DMS 273 treated with DMSO at 0.1 percent for 48 hours (cell line): ENCODE measurements at regions not wholly inside any gene's neighbourhood (a gene's known extent, or its start where the extent isn't known, plus 50 kb on each side); places are given as distances from the start of the nearest gene placed in this dataset.
"Not testable (repeated sequence)": the region's sequence is repeated elsewhere in the genome, so short reads cannot be mapped to it uniquely, and the experiment has no call there.

ENCODE experiments used
- DNase-seq: peaks from one replicate; lab custom pipeline; 2025; lab: John Stamatoyannopoulos, UW

- DNase-seq = not testable (repeated sequence)
Measured at GRCh38 chr2:81362468-81362867, 1057.9 kb upstream of the LRRTM1 start.

DNA sequence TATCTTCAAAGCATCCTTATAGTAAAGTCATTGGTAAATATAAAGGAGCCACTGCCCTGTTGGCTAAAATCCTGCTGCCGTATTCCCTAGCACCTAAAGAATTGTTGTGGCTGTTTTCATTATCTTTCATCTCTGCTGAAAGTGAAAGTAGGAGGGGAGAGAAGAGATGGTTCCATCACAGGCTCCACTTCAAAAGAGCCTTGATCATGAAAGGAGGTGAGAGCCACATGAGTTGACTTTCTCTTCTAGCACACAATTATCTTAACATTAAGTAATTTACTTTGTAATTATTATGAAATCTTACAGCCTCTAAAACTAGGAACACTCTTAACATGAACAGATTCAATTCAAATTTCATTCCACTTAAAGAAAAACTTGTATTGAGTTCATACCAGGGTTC lies 1050.9 kb upstream of the LRRTM1 start:
- DNase-seq = no peak

DNA sequence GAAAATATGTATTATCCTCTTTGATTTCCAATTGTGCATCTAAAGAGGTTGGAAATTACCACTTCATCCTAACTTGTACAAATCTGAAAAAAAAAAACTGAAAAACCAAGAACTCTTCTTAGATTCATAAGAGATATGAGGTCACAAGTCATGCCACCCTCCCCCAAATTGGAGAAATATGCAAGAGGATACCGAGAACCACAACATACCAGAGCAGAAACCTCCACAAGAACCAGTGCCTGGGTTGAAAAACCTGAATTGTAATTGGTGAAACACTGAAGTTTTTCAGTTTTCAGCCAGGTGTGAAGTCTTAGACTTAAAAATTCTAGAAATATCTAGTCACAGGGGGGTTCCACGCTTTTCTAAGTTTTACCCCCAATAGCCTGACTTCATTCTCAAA lies 1029.5 kb upstream of the LRRTM1 start:
- DNase-seq = no peak

DNA sequence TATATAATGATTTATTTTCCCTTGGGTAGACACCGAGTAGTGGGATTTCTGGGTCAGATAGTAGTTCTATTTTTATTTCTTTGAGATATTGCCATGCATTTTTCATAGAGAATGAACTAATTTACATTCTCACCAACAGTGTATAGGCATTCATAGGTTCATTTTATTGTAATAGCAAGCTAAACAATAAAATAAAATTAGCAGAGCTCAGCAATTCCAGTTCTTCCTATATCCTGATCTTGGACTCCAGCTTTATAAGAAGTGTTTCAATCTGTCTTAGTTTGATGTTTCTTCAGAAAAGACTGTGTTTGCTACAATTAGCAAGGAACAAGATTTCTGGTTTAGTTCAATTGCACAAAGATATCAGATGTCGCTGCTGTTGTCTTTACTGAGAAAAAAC lies 1024.4 kb upstream of the LRRTM1 start:
- no peak for DNase-seq

GRCh38 chr2:81327911-81328310 lies 1023.4 kb upstream of the LRRTM1 start:
- no peak for DNase-seq

- DNase-seq = peak; percentile 4
Measured at GRCh38 chr2:81324046-81324445, 1019.5 kb upstream of the LRRTM1 start.

- DNase-seq = no peak
Measured at GRCh38 chr2:81304154-81304830, 999.7 kb upstream of the LRRTM1 start.

DNA sequence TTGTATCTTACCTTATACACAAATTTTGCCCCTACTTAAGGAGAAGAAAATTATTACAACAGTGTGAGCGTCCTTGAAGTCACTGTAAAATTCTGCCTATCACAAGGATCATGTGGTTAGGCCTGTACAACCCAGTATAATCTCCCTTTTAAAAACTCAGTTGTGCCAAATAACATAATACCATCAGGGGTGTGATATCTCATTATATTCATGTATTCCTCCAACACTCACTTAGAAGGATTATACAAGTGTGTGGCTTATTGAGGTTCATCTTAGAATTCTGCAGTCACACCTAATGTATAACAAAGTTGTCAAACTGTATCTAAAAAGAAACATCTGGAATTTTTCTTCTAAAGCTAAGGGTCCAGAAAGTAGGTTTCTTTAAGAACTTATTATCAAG lies 998.8 kb upstream of the LRRTM1 start:
- no peak for DNase-seq

GRCh38 chr2:81299841-81300240 lies 995.3 kb upstream of the LRRTM1 start:
- no peak for DNase-seq

DNA sequence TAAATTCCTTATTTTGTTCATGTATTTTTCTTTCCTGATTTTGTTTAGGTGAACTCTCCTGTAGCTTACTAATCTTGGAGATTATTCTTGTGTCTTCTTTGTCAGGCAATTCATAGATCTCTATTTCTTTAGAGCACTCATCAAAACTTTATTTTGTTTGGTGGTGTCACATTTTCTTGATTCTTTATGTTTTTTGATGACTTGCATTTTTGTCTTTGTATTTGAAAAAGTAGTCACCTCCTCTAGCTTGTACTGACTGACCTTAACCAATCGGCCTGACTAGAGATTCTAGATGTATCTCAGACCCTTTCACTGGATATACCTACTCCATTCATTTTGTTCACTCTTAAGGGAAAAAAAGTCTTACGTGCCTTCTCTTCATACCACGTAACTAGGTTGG lies 986.3 kb upstream of the LRRTM1 start:
- no peak for DNase-seq

- DNase-seq = no peak
Measured at GRCh38 chr2:81283081-81283480, 978.5 kb upstream of the LRRTM1 start.

DNA sequence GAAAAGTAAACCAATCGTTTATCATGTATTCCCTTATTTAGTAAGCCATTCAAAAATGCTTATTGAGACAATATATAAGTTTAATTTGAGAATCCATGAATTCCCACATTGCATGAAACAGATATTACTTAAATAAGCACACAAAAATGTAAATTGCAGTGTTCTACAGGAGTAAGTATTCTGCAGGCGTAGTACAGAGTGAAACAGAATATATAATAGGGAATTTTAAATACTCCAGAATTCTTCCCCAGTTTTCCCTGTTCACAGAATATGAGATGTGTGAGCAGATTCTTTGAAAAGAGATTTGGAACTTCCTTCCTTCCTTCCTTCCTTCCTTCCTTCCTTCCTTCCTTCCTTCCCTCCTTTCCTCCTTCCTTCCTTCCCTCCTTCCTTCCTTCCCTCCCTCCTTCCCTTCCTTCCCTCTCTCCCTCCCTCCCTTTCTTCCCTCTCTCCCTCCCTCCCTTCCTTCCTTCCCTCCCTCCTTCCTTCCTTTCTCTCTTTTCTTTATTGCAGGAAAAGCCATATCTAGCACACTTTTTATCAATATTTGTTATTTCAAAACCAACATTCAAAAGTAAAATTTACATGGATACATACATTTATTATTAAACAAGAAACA lies 977.7 kb upstream of the LRRTM1 start:
- no peak for DNase-seq

DNA sequence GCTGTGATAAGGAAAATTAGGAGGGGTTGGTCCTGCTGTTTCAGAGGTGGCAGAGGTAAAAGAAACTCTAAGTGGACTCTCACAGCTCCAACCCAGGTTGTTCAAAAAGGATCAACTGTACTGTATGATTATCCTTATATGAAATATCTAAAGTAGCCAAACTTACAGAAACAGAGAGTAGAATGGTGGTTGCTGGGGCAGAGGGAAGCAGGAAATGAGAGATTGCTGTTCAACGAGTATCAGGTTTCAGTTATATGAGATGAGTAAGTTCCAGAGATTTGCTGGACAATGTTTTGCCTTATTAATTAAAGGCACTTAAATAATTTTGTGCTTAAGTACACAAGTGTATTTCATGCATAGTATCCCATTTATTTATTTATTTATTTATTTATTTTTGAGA lies 972.0 kb upstream of the LRRTM1 start:
- no peak for DNase-seq

GRCh38 chr2:81266106-81266505 lies 961.6 kb upstream of the LRRTM1 start:
- DNase-seq = no peak

DNA sequence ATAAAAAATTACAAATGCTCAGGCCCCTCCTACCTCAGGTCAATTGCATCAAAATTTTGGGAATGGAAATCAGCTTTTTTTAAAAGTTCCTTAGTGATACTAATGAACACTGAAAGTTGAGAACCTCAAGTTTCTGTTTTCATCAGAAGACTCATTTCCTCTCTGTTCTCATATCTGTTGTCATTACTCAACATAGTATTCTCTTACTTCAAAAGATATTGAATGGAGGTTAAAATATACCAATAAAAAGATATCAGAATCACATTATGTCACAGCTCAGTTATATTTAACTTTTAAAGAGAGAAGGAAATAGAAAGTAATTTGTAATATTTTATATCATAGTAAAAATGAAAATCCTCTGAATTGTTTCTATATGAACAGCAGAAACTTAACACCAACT lies 959.4 kb upstream of the LRRTM1 start:
- DNase-seq = no peak

DNA sequence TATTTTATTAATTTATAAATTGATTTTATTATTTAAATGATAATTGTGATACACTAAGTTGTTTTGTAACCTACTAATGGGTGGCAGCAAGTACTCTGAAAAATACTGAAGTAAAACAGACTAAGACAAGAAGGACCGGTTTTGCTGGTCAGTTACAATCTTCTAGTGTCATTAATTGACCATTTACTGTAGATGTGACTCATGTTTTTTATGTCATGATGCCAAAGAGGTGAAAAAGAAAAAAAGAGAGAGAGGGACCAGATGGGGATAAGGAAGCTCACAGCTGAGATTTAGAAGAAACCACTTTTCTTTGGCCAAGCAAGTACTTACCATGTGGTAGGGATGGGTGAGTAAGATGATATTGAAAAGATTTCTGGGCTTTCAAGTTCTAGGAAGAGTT lies 955.8 kb upstream of the LRRTM1 start:
- DNase-seq = no peak

DNA sequence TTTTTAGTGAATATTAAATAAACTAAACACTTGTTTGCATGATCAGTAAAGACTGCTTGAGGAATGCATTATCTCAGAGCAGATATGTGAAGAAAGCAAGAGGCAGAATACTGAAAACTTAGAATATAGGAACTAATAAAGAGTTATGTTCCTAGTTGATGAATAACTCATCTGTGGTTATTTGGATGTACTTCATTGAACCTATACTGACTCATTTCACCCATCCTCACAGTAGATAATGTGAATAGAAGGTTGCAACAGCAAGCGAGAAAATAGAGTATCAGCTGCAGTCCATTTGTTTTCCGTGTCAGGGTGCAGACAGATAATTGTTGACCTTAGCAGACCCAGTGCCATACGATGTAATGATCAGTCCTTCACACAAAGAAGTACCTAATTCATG lies 945.7 kb upstream of the LRRTM1 start:
- DNase-seq = no peak

GRCh38 chr2:81249152-81249551 lies 944.6 kb upstream of the LRRTM1 start:
- no peak for DNase-seq

DNA sequence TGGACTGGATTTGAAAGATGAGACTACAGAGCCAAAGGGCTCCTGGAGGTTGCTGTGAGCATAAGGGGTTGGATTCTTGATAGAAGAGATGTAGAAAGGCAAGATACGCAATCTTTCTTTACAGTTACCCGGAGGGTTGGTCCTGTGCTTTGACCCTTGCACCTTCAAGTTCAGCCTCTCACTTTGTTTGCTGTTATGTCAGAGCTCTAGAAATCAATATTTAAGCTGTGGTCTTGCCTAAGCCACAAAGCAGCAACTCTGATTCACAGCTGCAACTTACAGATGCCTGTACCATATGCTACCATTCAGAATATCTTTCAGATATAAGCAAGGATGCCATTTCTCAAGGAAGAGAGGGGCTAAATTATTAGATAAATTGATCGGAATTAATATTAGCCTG lies 943.1 kb upstream of the LRRTM1 start:
- no peak for DNase-seq

- no peak for DNase-seq
Measured at GRCh38 chr2:81242501-81242900, 937.9 kb upstream of the LRRTM1 start.

DNA sequence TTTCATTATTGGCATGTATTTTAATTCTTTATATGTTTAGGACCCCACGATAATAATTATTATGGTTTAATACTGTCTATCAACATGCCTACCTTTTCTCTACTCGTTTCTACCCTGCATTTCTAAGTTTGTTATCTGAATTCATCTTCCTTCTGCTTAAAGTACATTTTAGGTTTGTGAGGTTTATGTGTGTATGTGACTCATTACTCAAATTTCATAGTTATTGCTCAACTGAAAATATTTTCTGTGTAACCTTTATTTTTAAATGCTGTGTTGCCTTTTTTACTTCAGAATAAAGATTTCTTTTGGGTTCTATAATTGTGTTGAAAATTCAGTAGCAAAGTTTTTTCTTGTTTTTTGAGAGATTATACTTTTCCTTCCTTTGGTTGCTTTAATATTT lies 933.9 kb upstream of the LRRTM1 start:
- no peak for DNase-seq

GRCh38 chr2:81235601-81236000 lies 931.0 kb upstream of the LRRTM1 start:
- no peak for DNase-seq

DNA sequence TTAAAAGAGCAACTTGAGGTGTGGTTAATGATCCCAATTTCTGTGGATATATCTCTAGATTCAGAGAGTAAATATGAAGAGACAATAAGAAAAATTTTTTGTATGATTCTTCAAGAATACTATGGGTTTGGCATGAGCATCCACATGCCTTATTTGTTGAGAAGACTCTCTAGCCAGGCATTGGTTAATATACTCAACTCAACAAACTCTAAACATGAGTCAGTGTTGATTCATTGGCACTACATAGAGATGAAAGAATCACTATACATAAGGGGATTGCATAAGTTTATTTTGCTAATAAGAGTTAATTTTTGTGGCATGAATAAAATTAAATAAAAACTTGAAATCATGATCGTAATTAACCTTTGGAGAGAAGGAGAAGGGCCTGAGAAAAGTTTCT lies 930.2 kb upstream of the LRRTM1 start:
- no peak for DNase-seq

DNA sequence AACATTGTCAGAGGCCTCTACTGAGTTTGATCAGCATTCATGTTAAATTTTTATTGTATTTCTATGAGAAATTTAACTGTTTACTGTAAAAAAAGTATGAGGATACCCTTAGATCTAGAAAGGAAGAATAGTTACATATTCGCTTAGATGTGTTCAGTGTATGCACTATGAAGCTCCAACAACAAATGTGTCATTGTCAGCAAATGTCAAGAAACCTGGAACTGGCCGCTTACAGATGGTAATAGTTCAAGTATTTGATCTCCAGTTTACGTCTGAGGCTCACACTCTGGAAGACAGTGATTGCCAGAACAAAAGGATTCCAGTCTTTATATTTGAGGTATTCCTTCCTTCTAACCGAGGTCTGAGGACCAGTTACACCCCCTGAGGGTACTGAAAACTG lies 921.2 kb upstream of the LRRTM1 start:
- no peak for DNase-seq
